H9 (cell line): ENCODE measurements at regions not wholly inside any gene's neighbourhood (a gene's known extent, or its start where the extent isn't known, plus 50 kb on each side); places are given as distances from the start of the nearest gene placed in this dataset.

Source experiments
- DNase-seq: peaks from one replicate; pipeline ENCODE4 v3.0.0-alpha.2; 2017
- H2AFZ ChIP-seq: one replicate; pipeline ENCODE4 v1.6.1; 2013; ENCODE audit warnings: mild to moderate bottlenecking, low read length, control low read depth, moderate library complexity
- H2AK5ac ChIP-seq: 2 replicates; pipeline ENCODE4 v1.6.1; 2013; ENCODE audit warnings: low read length, control low read depth, mixed read lengths; ENCODE audit not compliant: insufficient read length
- H2BK120ac ChIP-seq: one replicate; pipeline ENCODE4 v1.6.1; 2013; ENCODE audit warnings: low read depth, mild to moderate bottlenecking, low read length, control low read depth, inconsistent platforms; ENCODE audit not compliant: poor library complexity, severe bottlenecking
- H2BK12ac ChIP-seq: 2 replicates; pipeline ENCODE4 v1.6.1; 2013; ENCODE audit warnings: low read length, control low read depth, mixed read lengths, low read depth; ENCODE audit not compliant: insufficient read length
- H2BK15ac ChIP-seq: 2 replicates; pipeline ENCODE4 v1.6.1; 2013; ENCODE audit warnings: low read depth, low read length, control low read depth
- H2BK20ac ChIP-seq: one replicate; pipeline ENCODE4 v1.6.1; 2013; ENCODE audit warnings: low read depth, mild to moderate bottlenecking, low read length, control low read depth, inconsistent platforms; ENCODE audit not compliant: poor library complexity, severe bottlenecking
- H2BK5ac ChIP-seq: 2 replicates; pipeline ENCODE4 v1.6.1; 2013; ENCODE audit warnings: low read length, control low read depth, mixed read lengths; ENCODE audit not compliant: insufficient read length
- H3K14ac ChIP-seq: 2 replicates; pipeline ENCODE4 v1.6.1; 2013; ENCODE audit warnings: low read length, control low read depth; ENCODE audit not compliant: insufficient read depth
- H3K18ac ChIP-seq: 2 replicates; pipeline ENCODE4 v1.6.1; 2013; ENCODE audit warnings: low read depth, mild to moderate bottlenecking, mixed read lengths, low read length, control low read depth; ENCODE audit not compliant: insufficient read length
- H3K23ac ChIP-seq: 2 replicates; pipeline ENCODE4 v1.6.1; 2013; ENCODE audit warnings: low read length, control low read depth, mixed read lengths, low read depth; ENCODE audit not compliant: insufficient read length
- H3K23me2 ChIP-seq: 2 replicates; pipeline ENCODE4 v1.6.1; 2013; ENCODE audit warnings: low read depth, mild to moderate bottlenecking, mixed read lengths, low read length, control low read depth; ENCODE audit not compliant: insufficient read length, poor library complexity, severe bottlenecking
- H3K27ac ChIP-seq: 2 replicates; pipeline ENCODE4 v1.5.1; 2013; ENCODE audit warnings: low read length, control low read depth, mixed read lengths, low read depth; ENCODE audit not compliant: insufficient read length
- H3K27me3 ChIP-seq: 2 replicates; pipeline ENCODE4 v1.6.1; 2013; ENCODE audit warnings: low read length, control low read depth, inconsistent platforms; ENCODE audit not compliant: insufficient read depth
- H3K4ac ChIP-seq: 2 replicates; pipeline ENCODE4 v1.6.1; 2013; ENCODE audit warnings: low read depth, mild to moderate bottlenecking, control low read depth, inconsistent platforms, low read length, moderate library complexity
- H3K4me1 ChIP-seq: 2 replicates; pipeline ENCODE4 v1.6.1; 2013; ENCODE audit warnings: low read length, control low read depth, inconsistent platforms; ENCODE audit not compliant: insufficient read depth
- H3K4me2 ChIP-seq: 2 replicates; pipeline ENCODE4 v1.6.1; 2013; ENCODE audit warnings: low read length, control low read depth, mixed read lengths; ENCODE audit not compliant: insufficient read length, insufficient read depth
- H3K56ac ChIP-seq: 2 replicates; pipeline ENCODE4 v1.6.1; 2013; ENCODE audit warnings: low read depth, mild to moderate bottlenecking, mixed read lengths, low read length, control low read depth; ENCODE audit not compliant: insufficient read length
- H3K79me1 ChIP-seq: 2 replicates; pipeline ENCODE4 v1.6.1; 2013; ENCODE audit warnings: low read depth, mild to moderate bottlenecking, moderate library complexity, low read length, control low read depth, inconsistent platforms; ENCODE audit not compliant: insufficient read depth, poor library complexity, severe bottlenecking
- H3K79me2 ChIP-seq: 2 replicates; pipeline ENCODE4 v1.6.1; 2013; ENCODE audit warnings: low read length, control low read depth, inconsistent platforms; ENCODE audit not compliant: insufficient read depth
- H3K9ac ChIP-seq: 2 replicates; pipeline ENCODE4 v1.6.1; 2013; ENCODE audit warnings: low read length, control low read depth, mixed read lengths; ENCODE audit not compliant: insufficient read length; ENCODE audit errors: extremely low read depth
- H3K9me3 ChIP-seq: one replicate; pipeline ENCODE4 v1.6.1; 2013; ENCODE audit warnings: low read depth, low read length, inconsistent platforms; ENCODE audit not compliant: control insufficient read depth
- H3T11ph ChIP-seq: one replicate; pipeline ENCODE4 v1.6.1; 2013; ENCODE audit warnings: mild to moderate bottlenecking, low read length, control low read depth, inconsistent platforms
- H4K20me1 ChIP-seq: one replicate; pipeline ENCODE4 v1.6.1; 2013; ENCODE audit not compliant: control insufficient read depth, insufficient read length, insufficient read depth
- H4K5ac ChIP-seq: 2 replicates; pipeline ENCODE4 v1.6.1; 2013; ENCODE audit warnings: low read depth, mild to moderate bottlenecking, mixed read lengths, low read length, control low read depth; ENCODE audit not compliant: insufficient read length
- H4K8ac ChIP-seq: replicated peaks from 2 replicates; pipeline ENCODE4 v1.6.1; 2013; ENCODE audit warnings: low read length, control low read depth, mixed read lengths, low read depth; ENCODE audit not compliant: insufficient read length
- H4K91ac ChIP-seq: 2 replicates; pipeline ENCODE4 v1.6.1; 2013; ENCODE audit warnings: low read depth, mild to moderate bottlenecking, moderate library complexity, mixed read lengths, low read length, control low read depth; ENCODE audit not compliant: insufficient read length
- H3K27ac Mint-ChIP-seq, 3 experiments: 2 replicates in 2 of 3; 3 replicates in 1 of 3; pipeline ENCODE4 v1.8.0; 2020 to 2021; ENCODE audit warnings: mixed read lengths in 3 of 3, mild to moderate bottlenecking in 1 of 3, moderate library complexity in 1 of 3
- H3K27me3 Mint-ChIP-seq: 2 replicates; pipeline ENCODE4 v1.8.0; 2021; ENCODE audit warnings: low read depth, mild to moderate bottlenecking, moderate library complexity, mixed read lengths
- H3K36me3 Mint-ChIP-seq, 3 experiments: 2 replicates in 2 of 3; 3 replicates in 1 of 3; pipeline ENCODE4 v1.8.0; 2020 to 2021; ENCODE audit warnings: low read depth in 3 of 3, mixed read lengths in 3 of 3; ENCODE audit not compliant: insufficient read depth in 1 of 3
- H3K4me1 Mint-ChIP-seq, 2 experiments: 2 replicates each; pipeline ENCODE4 v1.8.0; 2020; ENCODE audit warnings: mixed read lengths in 2 of 2
- H3K4me3 Mint-ChIP-seq, 2 experiments: 2 replicates in 1 of 2; 3 replicates in 1 of 2; pipeline ENCODE4 v1.8.0; 2020 to 2021; ENCODE audit warnings: mild to moderate bottlenecking in 2 of 2, mixed read lengths in 2 of 2, moderate library complexity in 1 of 2
- H3K9me3 Mint-ChIP-seq, 2 experiments: 2 replicates in 1 of 2; 3 replicates in 1 of 2; pipeline ENCODE4 v1.8.0; 2020; ENCODE audit warnings: mild to moderate bottlenecking in 2 of 2, mixed read lengths in 2 of 2, moderate library complexity in 1 of 2
- WGBS: extraction: QIAGEN DNeasy Blood & Tissue Kit; methylation state at CpG from one replicate; pipeline ENCODE4 v1.1.7; 2013; ENCODE audit warnings: missing lambda C conversion rate, low lambda C conversion rate, mixed read lengths; ENCODE audit not compliant: insufficient read length; ENCODE audit errors: extremely low coverage; 5-methylcytosine and 5-hydroxymethylcytosine counted together
- TF ChIP-seq, protein P1 (sequence below): fragments of 200-600 bp; sonication (generic); conservative IDR thresholded peaks from 3 replicates; pipeline ENCODE4 v1.8.0; 2021; ENCODE audit warnings: antibody characterized with exemption, mild to moderate bottlenecking

DNA sequence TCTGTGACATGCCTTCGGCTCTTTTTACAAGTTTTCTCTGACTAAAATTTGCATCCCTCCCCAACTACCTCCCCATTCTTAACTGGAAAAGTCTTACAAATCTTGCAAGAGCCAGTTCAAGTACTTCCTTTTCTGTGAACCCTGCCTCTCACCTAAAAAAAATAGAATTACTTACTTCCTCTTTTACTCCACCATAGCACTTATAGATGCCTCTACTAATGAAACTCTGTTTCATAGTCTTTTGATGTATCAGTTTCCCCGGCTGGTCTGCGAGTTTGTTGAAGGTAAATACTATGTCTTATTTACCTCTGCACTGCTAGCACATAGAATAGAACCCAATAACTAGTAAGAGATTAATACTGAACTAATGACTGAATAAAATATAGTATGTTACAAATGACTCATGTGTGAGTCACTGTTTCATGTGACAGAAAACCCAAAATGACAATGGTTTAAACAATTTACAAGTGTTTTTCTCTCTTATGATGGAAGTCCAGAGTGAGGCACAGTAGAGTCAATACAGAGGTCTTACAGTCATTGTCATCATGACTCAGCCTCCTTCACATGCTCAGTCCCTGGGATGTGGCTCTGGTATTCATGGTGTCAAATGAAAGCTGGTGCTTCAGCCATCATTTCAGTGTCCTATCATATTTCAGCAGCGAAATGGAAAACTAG lies 393.5 kb downstream of the RSL24D1 start:
- no peak overlapping the region for H2BK12ac ChIP-seq
- no peak overlapping the region for H3K14ac ChIP-seq
- H3K18ac ChIP-seq, result no peak overlapping the region
- no peak overlapping the region for H4K5ac ChIP-seq
- H3K27ac ChIP-seq, result no peak overlapping the region
- H3K79me1 ChIP-seq, result no peaks in the 10 kb centered on the region
- H3K9me3 ChIP-seq, result no peaks in the 10 kb centered on the region
- H2BK20ac ChIP-seq, result no peak overlapping the region
- no peak overlapping the region for H3K23ac ChIP-seq
- H2AFZ ChIP-seq, result no peak overlapping the region
- Mint-ChIP-seq H3K4me1 (no peaks in the 10 kb centered on the region), H3K9me3 (no peaks in the 10 kb centered on the region; a peak in 1 of 5 replicates), H3K4me3 (no peak overlapping the region), H3K27ac (no peak overlapping the region), H3K27me3 (no peaks in the 10 kb centered on the region), H3K36me3 (no peaks in the 10 kb centered on the region)
- H3K9ac ChIP-seq, result no peak overlapping the region
- no peak overlapping the region for H3K4me2 ChIP-seq
- H3K79me2 ChIP-seq, result no peaks in the 10 kb centered on the region
- no peak for DNase-seq
- no peak overlapping the region for H3K56ac ChIP-seq
- no peaks in the 10 kb centered on the region for H3K4me1 ChIP-seq
- H3K23me2 ChIP-seq, result no peaks in the 10 kb centered on the region
- no peak overlapping the region for H2BK15ac ChIP-seq
- TF ChIP-seq, protein P1, sequence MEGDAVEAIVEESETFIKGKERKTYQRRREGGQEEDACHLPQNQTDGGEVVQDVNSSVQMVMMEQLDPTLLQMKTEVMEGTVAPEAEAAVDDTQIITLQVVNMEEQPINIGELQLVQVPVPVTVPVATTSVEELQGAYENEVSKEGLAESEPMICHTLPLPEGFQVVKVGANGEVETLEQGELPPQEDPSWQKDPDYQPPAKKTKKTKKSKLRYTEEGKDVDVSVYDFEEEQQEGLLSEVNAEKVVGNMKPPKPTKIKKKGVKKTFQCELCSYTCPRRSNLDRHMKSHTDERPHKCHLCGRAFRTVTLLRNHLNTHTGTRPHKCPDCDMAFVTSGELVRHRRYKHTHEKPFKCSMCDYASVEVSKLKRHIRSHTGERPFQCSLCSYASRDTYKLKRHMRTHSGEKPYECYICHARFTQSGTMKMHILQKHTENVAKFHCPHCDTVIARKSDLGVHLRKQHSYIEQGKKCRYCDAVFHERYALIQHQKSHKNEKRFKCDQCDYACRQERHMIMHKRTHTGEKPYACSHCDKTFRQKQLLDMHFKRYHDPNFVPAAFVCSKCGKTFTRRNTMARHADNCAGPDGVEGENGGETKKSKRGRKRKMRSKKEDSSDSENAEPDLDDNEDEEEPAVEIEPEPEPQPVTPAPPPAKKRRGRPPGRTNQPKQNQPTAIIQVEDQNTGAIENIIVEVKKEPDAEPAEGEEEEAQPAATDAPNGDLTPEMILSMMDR, result no peak
- no peak overlapping the region for H2BK5ac ChIP-seq
- H4K20me1 ChIP-seq, result no peaks in the 10 kb centered on the region
- H2BK120ac ChIP-seq, result no peak overlapping the region
- no peak overlapping the region for H3T11ph ChIP-seq
- H2AK5ac ChIP-seq, result no peak overlapping the region
- no CpG with 5 or more reads among the region's 4 CpGs for WGBS
- H4K8ac ChIP-seq, result no peak overlapping the region
- no peaks in the 10 kb centered on the region for H3K27me3 ChIP-seq
- H4K91ac ChIP-seq, result no peak overlapping the region
- H3K4ac ChIP-seq, result no peak overlapping the region
